IPS-15b (cell line): ENCODE measurements at regions not wholly inside any gene's neighbourhood (a gene's known extent, or its start where the extent isn't known, plus 50 kb on each side); places are given as distances from the start of the nearest gene placed in this dataset.

Experiments used
- H3K27me3 ChIP-seq: one replicate; pipeline ENCODE4 v1.6.1; 2013; ENCODE audit warnings: low read length; ENCODE audit not compliant: control insufficient read depth, insufficient read depth
- H3K36me3 ChIP-seq: one replicate; pipeline ENCODE4 v1.6.1; 2013; ENCODE audit warnings: low read length; ENCODE audit not compliant: control insufficient read depth, insufficient read depth
- H3K4me1 ChIP-seq: one replicate; pipeline ENCODE4 v1.6.1; 2013; ENCODE audit warnings: mild to moderate bottlenecking, low read length; ENCODE audit not compliant: control insufficient read depth, insufficient read depth
- H3K4me3 ChIP-seq: one replicate; pipeline ENCODE4 v1.5.1; 2013; ENCODE audit warnings: low read depth, low read length
- H3K9ac ChIP-seq: one replicate; pipeline ENCODE4 v1.6.1; 2013; ENCODE audit warnings: low read depth, mild to moderate bottlenecking, low read length
- H3K9me3 ChIP-seq: one replicate; pipeline ENCODE4 v1.6.1; 2013; ENCODE audit warnings: mild to moderate bottlenecking, low read length; ENCODE audit not compliant: control insufficient read depth, insufficient read depth

- peaks cover 1% of the 10 kb centered on the region for H3K4me1 ChIP-seq
- no peak overlapping the region for H3K9ac ChIP-seq
- no peaks in the 10 kb centered on the region for H3K36me3 ChIP-seq
- no peaks in the 10 kb centered on the region for H3K9me3 ChIP-seq
- H3K27me3 ChIP-seq, result no peaks in the 10 kb centered on the region
- no peak overlapping the region for H3K4me3 ChIP-seq
These were observed 282.7 kb upstream of the ATP10A start for GRCh38 chr15:26145796-26146195.

GRCh38 chr15:26144836-26145235 is 281.7 kb upstream of the ATP10A start:
- Histone ChIP-seq H3K4me3 (no peak overlapping the region), H3K27me3 (no peaks in the 10 kb centered on the region), H3K4me1 (no peaks in the 10 kb centered on the region), H3K36me3 (no peaks in the 10 kb centered on the region), H3K9me3 (no peaks in the 10 kb centered on the region), H3K9ac (no peak overlapping the region)

GRCh38 chr15:26143221-26143620 is 280.1 kb upstream of the ATP10A start:
- no peaks in the 10 kb centered on the region for H3K9me3 ChIP-seq
- no peak overlapping the region for H3K9ac ChIP-seq
- no peak overlapping the region for H3K4me3 ChIP-seq
- H3K36me3 ChIP-seq, result no peaks in the 10 kb centered on the region
- H3K4me1 ChIP-seq, result no peaks in the 10 kb centered on the region
- no peaks in the 10 kb centered on the region for H3K27me3 ChIP-seq

- Histone ChIP-seq H3K4me1 (peaks cover 22% of the 10 kb centered on the region), H3K27me3 (no peaks in the 10 kb centered on the region), H3K9me3 (no peaks in the 10 kb centered on the region), H3K36me3 (no peaks in the 10 kb centered on the region), H3K9ac (no peak overlapping the region), H3K4me3 (no peak overlapping the region)
These were observed 271.7 kb upstream of the ATP10A start for GRCh38 chr15:26134812-26135211.

GRCh38 chr15:26134152-26134551 is 271.0 kb upstream of the ATP10A start:
- Histone ChIP-seq H3K36me3 (no peaks in the 10 kb centered on the region), H3K9me3 (no peaks in the 10 kb centered on the region), H3K9ac (no peak overlapping the region), H3K4me3 (peak overlapping the region; percentile 10), H3K4me1 (peaks cover 24% of the 10 kb centered on the region), H3K27me3 (no peaks in the 10 kb centered on the region)

GRCh38 chr15:26132811-26133210 is 269.7 kb upstream of the ATP10A start:
- no peaks in the 10 kb centered on the region for H3K27me3 ChIP-seq
- H3K36me3 ChIP-seq, result no peaks in the 10 kb centered on the region
- H3K9ac ChIP-seq, result no peak overlapping the region
- no peak overlapping the region for H3K4me3 ChIP-seq
- H3K9me3 ChIP-seq, result no peaks in the 10 kb centered on the region
- H3K4me1 ChIP-seq, result peaks cover 24% of the 10 kb centered on the region

GRCh38 chr15:26129852-26130251 is 266.7 kb upstream of the ATP10A start:
- Histone ChIP-seq H3K27me3 (no peaks in the 10 kb centered on the region), H3K4me1 (peaks cover 24% of the 10 kb centered on the region), H3K9me3 (no peaks in the 10 kb centered on the region), H3K36me3 (no peaks in the 10 kb centered on the region), H3K4me3 (no peak overlapping the region), H3K9ac (no peak overlapping the region)

GRCh38 chr15:26128611-26129140 is 265.5 kb upstream of the ATP10A start:
- no peaks in the 10 kb centered on the region for H3K27me3 ChIP-seq

GRCh38 chr15:26126819-26127387 is 263.8 kb upstream of the ATP10A start:
- Histone ChIP-seq H3K4me3 (no peak overlapping the region), H3K4me1 (peaks cover 3% of the 10 kb centered on the region), H3K9ac (no peak overlapping the region), H3K27me3 (no peaks in the 10 kb centered on the region), H3K36me3 (no peaks in the 10 kb centered on the region), H3K9me3 (no peaks in the 10 kb centered on the region)

More at GRCh38 chr15:26128611-26129140, 265.5 kb upstream of the ATP10A start:
- H3K9ac ChIP-seq, result no peak overlapping the region
- H3K36me3 ChIP-seq, result no peaks in the 10 kb centered on the region
- peaks cover 18% of the 10 kb centered on the region for H3K4me1 ChIP-seq
- H3K9me3 ChIP-seq, result no peaks in the 10 kb centered on the region
- no peak overlapping the region for H3K4me3 ChIP-seq

- Histone ChIP-seq H3K4me1 (peaks cover 3% of the 10 kb centered on the region), H3K9ac (no peak overlapping the region), H3K4me3 (no peak overlapping the region), H3K36me3 (no peaks in the 10 kb centered on the region), H3K9me3 (no peaks in the 10 kb centered on the region), H3K27me3 (no peaks in the 10 kb centered on the region)
These were observed 262.9 kb upstream of the ATP10A start for GRCh38 chr15:26126070-26126469.

GRCh38 chr15:26125664-26126063 is 262.5 kb upstream of the ATP10A start:
- no peak overlapping the region for H3K4me3 ChIP-seq
- H3K4me1 ChIP-seq, result peaks cover 3% of the 10 kb centered on the region
- no peaks in the 10 kb centered on the region for H3K36me3 ChIP-seq
- no peak overlapping the region for H3K9ac ChIP-seq
- H3K27me3 ChIP-seq, result no peaks in the 10 kb centered on the region
- H3K9me3 ChIP-seq, result no peaks in the 10 kb centered on the region

- Histone ChIP-seq H3K9me3 (no peaks in the 10 kb centered on the region), H3K4me3 (no peak overlapping the region), H3K36me3 (no peaks in the 10 kb centered on the region), H3K4me1 (no peaks in the 10 kb centered on the region), H3K9ac (no peak overlapping the region), H3K27me3 (no peaks in the 10 kb centered on the region)
These were observed 256.2 kb upstream of the ATP10A start for GRCh38 chr15:26119322-26119721.
